Amniotic epithelial cell (primary cell): ENCODE measurements at regions not wholly inside any gene's neighbourhood (a gene's known extent, or its start where the extent isn't known, plus 50 kb on each side); places are given as distances from the start of the nearest gene placed in this dataset.
"Not testable (repeated sequence)": the region's sequence is repeated elsewhere in the genome, so short reads cannot be mapped to it uniquely, and the experiment has no call there.

Source experiments
- DNase-seq: peaks from one replicate; pipeline ENCODE4 v3.0.0-alpha.2; 2010; ENCODE audit warnings: low read depth

DNA sequence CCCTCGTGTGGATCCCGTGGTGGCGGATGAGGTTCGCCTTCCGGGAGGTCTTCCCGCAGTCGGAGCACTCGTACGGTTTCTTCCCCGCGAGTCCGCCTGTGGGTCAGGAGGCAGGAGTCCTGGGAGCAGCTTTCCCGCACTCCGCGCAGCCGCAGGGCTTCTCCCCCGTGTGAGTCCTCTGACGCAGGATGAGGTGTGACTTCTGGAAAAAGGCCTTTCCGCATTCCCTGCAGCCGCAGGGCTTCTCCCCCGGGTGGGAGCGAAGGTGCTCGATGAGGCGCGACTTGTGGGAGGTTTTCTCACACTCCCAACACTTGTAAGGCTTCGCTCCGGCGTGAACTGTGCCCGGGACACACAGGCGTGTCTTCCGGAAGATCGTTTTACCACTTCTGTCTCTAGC lies 68.8 kb upstream of the WIPI2 start:
- not testable (repeated sequence) for DNase-seq

DNA sequence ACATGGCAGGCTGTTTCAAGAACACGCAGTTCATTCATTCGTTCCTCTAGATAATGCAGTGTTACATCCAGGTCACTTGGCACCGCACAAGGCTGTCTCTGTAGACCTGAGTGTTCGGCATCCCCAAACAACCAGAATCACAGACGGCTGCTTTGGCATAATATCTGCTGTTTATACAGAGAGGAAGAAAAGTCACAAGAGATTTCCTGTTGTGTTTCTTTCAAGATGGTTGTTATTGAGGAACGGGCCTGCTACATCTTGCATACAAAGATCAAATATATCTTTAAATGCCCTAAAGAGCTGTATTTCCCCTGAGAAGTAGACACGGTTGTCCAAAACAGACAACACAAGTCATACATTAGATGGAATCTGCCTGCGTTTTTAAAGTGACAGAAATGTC lies 58.8 kb upstream of the WIPI2 start:
- DNase-seq: not testable (repeated sequence)

DNA sequence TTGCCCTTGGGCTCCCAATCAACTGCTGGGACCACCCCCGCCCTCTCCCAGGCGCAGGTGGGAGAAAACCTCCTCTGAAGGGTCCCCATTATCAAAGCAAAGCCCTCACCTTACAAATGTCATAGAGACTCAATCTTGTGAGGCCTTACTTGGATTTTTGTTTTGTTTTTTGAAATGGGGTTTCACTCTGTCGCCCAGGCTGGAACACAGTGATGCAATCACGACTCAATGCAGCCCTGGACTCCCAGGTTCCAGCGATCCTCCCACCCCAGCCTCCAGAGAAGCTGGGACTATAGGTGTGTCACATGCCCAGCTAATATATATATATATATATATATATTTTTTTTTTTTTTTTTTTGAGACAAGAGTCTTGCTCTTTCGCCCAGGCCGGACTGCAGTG lies 57.5 kb upstream of the WIPI2 start:
- no peak for DNase-seq

DNA sequence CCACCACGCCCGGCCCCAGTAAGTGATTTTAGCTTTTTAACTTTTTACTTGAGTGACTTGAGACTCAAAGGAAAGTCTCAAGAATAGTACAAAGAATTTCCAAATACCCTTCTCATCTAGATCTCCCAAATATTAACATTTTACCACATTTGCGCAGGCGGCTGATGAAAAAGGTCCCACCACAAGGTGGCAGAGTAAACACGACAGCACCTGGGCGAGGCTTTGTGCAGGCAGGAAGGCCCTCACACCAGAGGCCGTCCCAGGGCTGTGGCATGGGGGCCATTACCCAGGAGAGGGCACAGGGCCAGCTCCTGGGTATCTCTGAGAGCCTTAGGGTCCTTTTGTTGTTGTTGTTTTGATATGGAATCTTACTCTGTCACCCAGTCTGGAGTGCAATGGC lies 50.0 kb upstream of the WIPI2 start:
- DNase-seq: peak; percentile 16
